ENCODE measurements at regions not wholly inside any gene's neighbourhood (a gene's known extent, or its start where the extent isn't known, plus 50 kb on each side); places are given as distances from the start of the nearest gene placed in this dataset.
"Not testable (repeated sequence)": the region's sequence is repeated elsewhere in the genome, so short reads cannot be mapped to it uniquely, and the experiment has no call there.

GRCh38 chr2:125224830-125225229 lies 1199.7 kb downstream of the CNTNAP5 start:
- no peak for DNase-seq

GRCh38 chr2:125227843-125228392 lies 1202.8 kb downstream of the CNTNAP5 start:
- no peak for DNase-seq

GRCh38 chr2:125240870-125241269 lies 1215.8 kb downstream of the CNTNAP5 start:
- DNase-seq = no peak

- no peak for DNase-seq
Measured at GRCh38 chr2:125243074-125243473, 1218.0 kb downstream of the CNTNAP5 start.

- no peak for DNase-seq
Measured at GRCh38 chr2:125254010-125254409, 1228.9 kb downstream of the CNTNAP5 start.

GRCh38 chr2:125259451-125259850 lies 1234.4 kb downstream of the CNTNAP5 start:
- no peak for DNase-seq

- DNase-seq = not testable (repeated sequence)
Measured at GRCh38 chr2:125260366-125260930, 1235.4 kb downstream of the CNTNAP5 start.

GRCh38 chr2:125264453-125264852 lies 1239.4 kb downstream of the CNTNAP5 start:
- DNase-seq = no peak

- DNase-seq = no peak
Measured at GRCh38 chr2:125267683-125268082, 1242.6 kb downstream of the CNTNAP5 start.

- DNase-seq = no peak
Measured at GRCh38 chr2:125272651-125273050, 1247.6 kb downstream of the CNTNAP5 start.

- DNase-seq = no peak
Measured at GRCh38 chr2:125274718-125275117, 1249.6 kb downstream of the CNTNAP5 start.

GRCh38 chr2:125280265-125280664 lies 1255.2 kb downstream of the CNTNAP5 start:
- DNase-seq = no peak

- no peak for DNase-seq
Measured at GRCh38 chr2:125281242-125281641, 1256.2 kb downstream of the CNTNAP5 start.

GRCh38 chr2:125296742-125297141 lies 1271.7 kb downstream of the CNTNAP5 start:
- DNase-seq = no peak

GRCh38 chr2:125310657-125311364 lies 1285.7 kb downstream of the CNTNAP5 start:
- no peak for DNase-seq

GRCh38 chr2:125312342-125312741 lies 1287.3 kb downstream of the CNTNAP5 start:
- no peak for DNase-seq

- DNase-seq = no peak
Measured at GRCh38 chr2:125313806-125314205, 1288.7 kb downstream of the CNTNAP5 start.

- no peak for DNase-seq
Measured at GRCh38 chr2:125318740-125319139, 1293.7 kb downstream of the CNTNAP5 start.

GRCh38 chr2:125324273-125324672 lies 1299.2 kb downstream of the CNTNAP5 start:
- no peak for DNase-seq

- DNase-seq = no peak
Measured at GRCh38 chr2:125330133-125330532, 1305.0 kb downstream of the CNTNAP5 start.

GRCh38 chr2:125341353-125341752 lies 1314.6 kb upstream of the GYPC start:
- DNase-seq = no peak

GRCh38 chr2:125353542-125353941 lies 1302.4 kb upstream of the GYPC start:
- not testable (repeated sequence) for DNase-seq

- no peak for DNase-seq
Measured at GRCh38 chr2:125364192-125364983, 1291.6 kb upstream of the GYPC start.

GRCh38 chr2:125364984-125365265 lies 1291.0 kb upstream of the GYPC start:
- DNase-seq = no peak

Measured in stimulated activated CD4-positive, alpha-beta T cell treated with anti-CD3 and anti-CD28 coated beads, Interleukin-12 subunit alpha, Interleukin-12 subunit beta, amount 100 ng/mL, for 4 hours (primary cell).